ENCODE measurements at regions not wholly inside any gene's neighbourhood (a gene's known extent, or its start where the extent isn't known, plus 50 kb on each side); places are given as distances from the start of the nearest gene placed in this dataset.
"Not testable (repeated sequence)": the region's sequence is repeated elsewhere in the genome, so short reads cannot be mapped to it uniquely, and the experiment has no call there.

DNA sequence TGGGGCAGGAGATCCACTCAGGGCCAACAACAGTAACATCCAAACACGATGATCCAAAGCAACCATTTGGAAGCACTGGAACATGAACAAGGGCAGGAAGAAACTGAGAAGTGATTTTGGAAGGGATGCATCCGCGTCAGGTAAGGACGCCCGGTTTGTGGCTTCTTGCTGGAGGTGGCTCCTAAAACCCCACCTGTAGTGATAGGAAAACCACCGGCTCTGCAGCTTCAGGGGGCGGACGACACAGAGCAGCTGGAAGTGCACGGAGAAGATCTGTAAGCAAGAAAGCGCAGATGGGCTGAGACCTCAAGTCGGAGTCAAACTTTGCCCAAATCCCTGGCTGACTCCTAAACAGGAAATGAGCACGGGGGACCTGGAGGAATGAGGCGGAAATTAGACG lies 1066.1 kb downstream of the BRD1 start:
- TF ChIP-seq ZFX (IDR thresholded peaks at IDR 0.05; ENCODE audit: borderline replicate concordance) (no peak), CTCF (IDR thresholded peaks at IDR 0.05) (no peak)
- H3K27ac ChIP-seq: no peak overlapping the region

GRCh38 chr22:48760481-48761390 lies 1066.9 kb downstream of the BRD1 start:
- TF ChIP-seq CTCF (IDR thresholded peaks at IDR 0.05) (no peak), ZFX (IDR thresholded peaks at IDR 0.05; ENCODE audit: borderline replicate concordance) (no peak)
- H3K27ac ChIP-seq: no peak overlapping the region

GRCh38 chr22:48758881-48759875 lies 1068.5 kb downstream of the BRD1 start:
- no peak overlapping the region for H3K27ac ChIP-seq
- TF ChIP-seq ZFX (IDR thresholded peaks at IDR 0.05; ENCODE audit: borderline replicate concordance) (no peak), CTCF (IDR thresholded peaks at IDR 0.05) (no peak)

DNA sequence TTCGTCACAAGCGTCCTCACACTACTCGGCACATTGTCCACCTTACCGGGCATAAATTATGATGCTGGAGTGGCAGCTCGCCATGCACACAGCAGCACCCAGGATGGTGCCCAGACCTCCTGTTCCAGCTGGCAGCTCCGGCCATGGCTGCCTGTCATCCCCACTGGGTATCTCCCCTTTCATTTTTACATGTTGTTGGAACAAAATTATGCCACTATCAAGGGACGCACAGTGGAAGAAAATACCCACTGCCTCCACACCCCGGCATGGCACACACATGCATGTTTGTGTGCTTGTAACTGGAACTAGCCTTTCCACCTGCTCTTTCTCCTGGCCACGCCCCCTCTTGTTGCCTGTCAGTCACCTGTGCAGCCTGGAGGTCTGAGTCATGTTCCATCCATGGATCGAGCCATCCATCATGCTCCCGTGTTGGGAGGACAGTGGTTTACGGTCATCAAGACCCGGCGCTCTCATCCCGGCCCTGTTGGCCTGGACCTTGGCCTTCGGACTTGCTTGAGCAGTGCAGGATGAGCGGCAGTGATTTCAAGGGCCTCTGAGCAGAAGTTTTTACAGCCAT lies 1069.6 kb downstream of the BRD1 start:
- H3K27ac ChIP-seq: no peak overlapping the region
- no peak for TF ChIP-seq ZFX (IDR thresholded peaks at IDR 0.05; ENCODE audit: borderline replicate concordance)

GRCh38 chr22:48757581-48757980 lies 1070.1 kb downstream of the BRD1 start:
- no peak overlapping the region for H3K27ac ChIP-seq
- TF ChIP-seq CTCF (IDR thresholded peaks at IDR 0.05): no peak
- no peak for TF ChIP-seq ZFX (IDR thresholded peaks at IDR 0.05; ENCODE audit: borderline replicate concordance)

DNA sequence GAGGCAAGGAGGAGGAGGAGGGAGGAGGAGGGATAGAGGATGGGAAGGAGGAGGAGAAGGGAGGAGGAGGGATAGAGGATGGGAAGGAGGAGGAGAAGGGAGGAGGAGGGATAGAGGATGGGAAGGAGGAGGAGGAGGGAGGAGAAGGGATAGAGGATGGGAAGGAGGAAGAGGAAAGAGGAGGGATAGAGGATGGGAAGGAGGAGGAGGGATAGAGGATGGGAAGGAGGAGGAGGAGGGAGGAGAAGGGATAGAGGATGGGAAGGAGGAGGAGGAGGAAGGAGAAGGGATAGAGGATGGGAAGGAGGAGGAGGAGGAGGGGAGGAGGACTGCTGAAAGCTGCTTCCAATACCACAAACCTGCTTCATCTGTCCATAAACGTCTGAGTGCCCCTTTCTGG lies 1070.5 kb downstream of the BRD1 start:
- H3K27ac ChIP-seq: not testable (repeated sequence)

GRCh38 chr22:48756146-48757111 lies 1071.2 kb downstream of the BRD1 start:
- no peak overlapping the region for H3K27ac ChIP-seq
- no peak for TF ChIP-seq CTCF (IDR thresholded peaks at IDR 0.05)
- no peak for TF ChIP-seq ZFX (IDR thresholded peaks at IDR 0.05; ENCODE audit: borderline replicate concordance)
